GM12878 (cell line): ENCODE measurements at regions not wholly inside any gene's neighbourhood (a gene's known extent, or its start where the extent isn't known, plus 50 kb on each side); places are given as distances from the start of the nearest gene placed in this dataset.

Experiments used
- ATAC-seq: fragments of 200-7000 bp; cut with Tn5 transposase; 3 replicates; pipeline ENCODE4 v1.9.1; 2020; ENCODE audit warnings: mild to moderate bottlenecking, moderate library complexity
- BruUV-seq: library from RNA; stranded (reverse); fragments of 400-500 nt; replicated peaks from 2 replicates; lab custom pipeline; 2021; lab: Mats Ljungman, UMichigan
- CTCF ChIA-PET: fragments of 300-600 bp; sonication (Branson Sonifier 250); formaldehyde crosslinking; extraction: SDS; loops from one replicate; lab custom pipeline; 2021; ENCODE audit warnings: inconsistent platforms; lab: Yijun Ruan, JAX
- POLR2A ChIA-PET: fragments of 350-600 bp; formaldehyde crosslinking; extraction: SDS; loops from one replicate; lab custom pipeline; 2021; ENCODE audit warnings: inconsistent platforms; lab: Charles Lee
- RAD21 ChIA-PET: fragments of 300-600 bp; sonication (Branson Sonifier 250); formaldehyde crosslinking; loops from one replicate; lab custom pipeline; 2023; ENCODE audit warnings: antibody characterized with exemption; ENCODE audit not compliant: unreplicated experiment; lab: Charles Lee
- SMC1A ChIA-PET: fragments of 300-600 bp; sonication (Branson Sonifier 250); formaldehyde crosslinking; loops from one replicate; lab custom pipeline; 2023; ENCODE audit not compliant: unreplicated experiment, uncharacterized antibody; lab: Charles Lee
- DNase-seq: peaks from one replicate; pipeline ENCODE4 v3.0.0-alpha.2; 2011; ENCODE audit warnings: low read depth, low spot score
- FAIRE-seq: peaks from 3 replicates; lab custom pipeline; 2011; peaks lifted over from hg19 to GRCh38; lab: Jason Lieb, UNC
- H2AFZ ChIP-seq: 2 replicates; pipeline ENCODE4 v1.6.0; 2011; ENCODE audit warnings: low read depth, low read length, control low read depth; ENCODE audit not compliant: control insufficient read depth
- H3K27ac ChIP-seq: 2 replicates; pipeline ENCODE4 v1.5.1; 2011; ENCODE audit warnings: control low read depth; ENCODE audit not compliant: control insufficient read depth, insufficient read depth
- H3K27me3 ChIP-seq, 2 experiments: replicated peaks in 1 of 2; 2 replicates each; pipeline versions ENCODE4 v1.6.0 to v1.6.1; 2011; ENCODE audit warnings: low read length in 1 of 2; ENCODE audit not compliant: control insufficient read depth in 2 of 2, insufficient read depth in 2 of 2
- H3K36me3 ChIP-seq, 2 experiments: 2 replicates each; pipeline ENCODE4 v1.5.1; 2011; ENCODE audit warnings: low read length in 1 of 2; ENCODE audit not compliant: control insufficient read depth in 2 of 2, insufficient read depth in 2 of 2
- H3K4me1 ChIP-seq: 2 replicates; pipeline ENCODE4 v1.6.1; 2011; ENCODE audit warnings: mild to moderate bottlenecking, low read length, moderate library complexity, mixed read lengths; ENCODE audit not compliant: control insufficient read depth, insufficient read depth
- H3K4me2 ChIP-seq: 2 replicates; pipeline ENCODE4 v1.6.0; 2011; ENCODE audit warnings: control low read depth; ENCODE audit not compliant: control insufficient read depth, insufficient read depth
- H3K4me3 ChIP-seq: fragments of 200-600 bp; sonication (generic); 2 replicates; pipeline ENCODE4 v1.5.1; 2016
- H3K79me2 ChIP-seq: 2 replicates; pipeline ENCODE4 v1.6.0; 2011; ENCODE audit warnings: low read length; ENCODE audit not compliant: control insufficient read depth, insufficient read depth
- H3K9ac ChIP-seq: 2 replicates; pipeline ENCODE4 v1.8.0; 2011; ENCODE audit warnings: low read length, control low read depth, mixed read lengths; ENCODE audit not compliant: control insufficient read depth, insufficient read depth
- H3K9me3 ChIP-seq: replicated peaks from 3 replicates; pipeline ENCODE4 v1.5.1; 2011; ENCODE audit warnings: mild to moderate bottlenecking, low read length; ENCODE audit not compliant: control insufficient read depth, insufficient read depth
- H4K20me1 ChIP-seq: 2 replicates; pipeline ENCODE4 v1.6.0; 2011; ENCODE audit not compliant: control insufficient read depth, insufficient read depth
- BACH1 ChIP-seq: fragments of 450-650 bp; IDR thresholded peaks from 2 replicates; pipeline ENCODE4 v1.6.1; 2017; ENCODE audit warnings: mild to moderate bottlenecking, borderline replicate concordance
- GABPA ChIP-seq: IDR thresholded peaks from 2 replicates; pipeline ENCODE4 v1.6.1; 2014; ENCODE audit warnings: antibody characterized with exemption, low read depth, mild to moderate bottlenecking, inconsistent platforms
- LARP7 ChIP-seq: fragments of 450-650 bp; IDR thresholded peaks from 2 replicates; pipeline ENCODE4 v1.6.1; 2017; ENCODE audit warnings: mild to moderate bottlenecking
- NFIC ChIP-seq: IDR thresholded peaks from 2 replicates; pipeline ENCODE4 v1.6.1; 2012; ENCODE audit warnings: low read depth, mild to moderate bottlenecking, inconsistent platforms, low read length, moderate library complexity
- STAT3 ChIP-seq: IDR thresholded peaks from 2 replicates; pipeline ENCODE4 v1.6.1; 2011; ENCODE audit warnings: low read depth, low read length, improper control_type of control experiment
- in situ Hi-C: fragments of 300-500 bp; cut with MboI; formaldehyde crosslinking; loops from 9 replicates; pipeline ENCODE4 v1.14.3; 2018; ENCODE audit warnings: mixed read lengths
- intact Hi-C: fragments of 100-400 bp; cut with micrococcal nuclease; formaldehyde crosslinking; loops from one replicate; pipeline ENCODE4 v1.14.2; 2022; ENCODE audit not compliant: unreplicated experiment
- TF ChIP-seq, protein P1 (sequence below): fragments of 450-650 bp; IDR thresholded peaks from 2 replicates; pipeline ENCODE4 v1.6.1; 2017; ENCODE audit warnings: mild to moderate bottlenecking, moderate library complexity
- TF ChIP-seq, protein P2 (sequence below): IDR thresholded peaks from 2 replicates; pipeline ENCODE4 v1.6.1; 2012; ENCODE audit warnings: mild to moderate bottlenecking, low read depth, low read length
- TF ChIP-seq, protein P3 (sequence below): fragments of 450-650 bp; IDR thresholded peaks from 2 replicates; pipeline ENCODE4 v1.6.1; 2018; ENCODE audit warnings: mild to moderate bottlenecking, low read depth, moderate library complexity; ENCODE audit not compliant: partially characterized antibody
- TF ChIP-seq, protein P4 (sequence below): fragments of 450-650 bp; IDR thresholded peaks from 2 replicates; pipeline ENCODE4 v1.6.1; 2017; ENCODE audit warnings: borderline replicate concordance
- TF ChIP-seq, protein P5 (sequence below), 3 experiments: IDR thresholded peaks in 2 of 3; conservative IDR thresholded peaks in 1 of 3; 2 replicates each; pipeline ENCODE4 v1.5.1; 2011; ENCODE audit warnings: low read depth in 3 of 3, low read length in 3 of 3, mild to moderate bottlenecking in 3 of 3, control low read depth in 2 of 3, moderate library complexity in 2 of 3, inconsistent platforms in 1 of 3, mixed read lengths in 1 of 3; ENCODE audit not compliant: control insufficient read depth in 2 of 3, insufficient read depth in 1 of 3; ENCODE audit errors: extremely low read depth in 1 of 3

DNA sequence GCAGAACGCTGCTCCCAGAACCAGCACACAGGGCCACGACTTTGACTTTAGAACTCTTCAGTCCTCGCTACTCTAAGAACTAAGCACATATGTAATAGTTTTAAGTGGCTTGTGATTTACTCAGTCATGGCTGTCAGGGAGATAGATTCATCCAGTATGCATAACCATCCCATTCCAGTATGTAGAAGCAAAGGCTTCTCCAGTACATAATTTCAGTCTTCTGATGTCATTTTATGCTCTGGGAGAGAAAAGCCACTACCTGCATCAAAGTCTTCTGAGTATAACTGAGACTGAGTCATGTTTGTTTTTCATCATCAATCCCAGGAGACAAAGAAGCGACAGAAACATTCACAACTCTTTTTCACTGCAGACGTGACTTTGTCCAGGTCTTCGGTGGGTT lies 885.7 kb downstream of the PLA2G4A start (continued):
- TF ChIP-seq, protein P1, sequence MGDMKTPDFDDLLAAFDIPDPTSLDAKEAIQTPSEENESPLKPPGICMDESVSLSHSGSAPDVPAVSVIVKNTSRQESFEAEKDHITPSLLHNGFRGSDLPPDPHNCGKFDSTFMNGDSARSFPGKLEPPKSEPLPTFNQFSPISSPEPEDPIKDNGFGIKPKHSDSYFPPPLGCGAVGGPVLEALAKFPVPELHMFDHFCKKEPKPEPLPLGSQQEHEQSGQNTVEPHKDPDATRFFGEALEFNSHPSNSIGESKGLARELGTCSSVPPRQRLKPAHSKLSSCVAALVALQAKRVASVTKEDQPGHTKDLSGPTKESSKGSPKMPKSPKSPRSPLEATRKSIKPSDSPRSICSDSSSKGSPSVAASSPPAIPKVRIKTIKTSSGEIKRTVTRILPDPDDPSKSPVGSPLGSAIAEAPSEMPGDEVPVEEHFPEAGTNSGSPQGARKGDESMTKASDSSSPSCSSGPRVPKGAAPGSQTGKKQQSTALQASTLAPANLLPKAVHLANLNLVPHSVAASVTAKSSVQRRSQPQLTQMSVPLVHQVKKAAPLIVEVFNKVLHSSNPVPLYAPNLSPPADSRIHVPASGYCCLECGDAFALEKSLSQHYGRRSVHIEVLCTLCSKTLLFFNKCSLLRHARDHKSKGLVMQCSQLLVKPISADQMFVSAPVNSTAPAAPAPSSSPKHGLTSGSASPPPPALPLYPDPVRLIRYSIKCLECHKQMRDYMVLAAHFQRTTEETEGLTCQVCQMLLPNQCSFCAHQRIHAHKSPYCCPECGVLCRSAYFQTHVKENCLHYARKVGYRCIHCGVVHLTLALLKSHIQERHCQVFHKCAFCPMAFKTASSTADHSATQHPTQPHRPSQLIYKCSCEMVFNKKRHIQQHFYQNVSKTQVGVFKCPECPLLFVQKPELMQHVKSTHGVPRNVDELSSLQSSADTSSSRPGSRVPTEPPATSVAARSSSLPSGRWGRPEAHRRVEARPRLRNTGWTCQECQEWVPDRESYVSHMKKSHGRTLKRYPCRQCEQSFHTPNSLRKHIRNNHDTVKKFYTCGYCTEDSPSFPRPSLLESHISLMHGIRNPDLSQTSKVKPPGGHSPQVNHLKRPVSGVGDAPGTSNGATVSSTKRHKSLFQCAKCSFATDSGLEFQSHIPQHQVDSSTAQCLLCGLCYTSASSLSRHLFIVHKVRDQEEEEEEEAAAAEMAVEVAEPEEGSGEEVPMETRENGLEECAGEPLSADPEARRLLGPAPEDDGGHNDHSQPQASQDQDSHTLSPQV: no peak
- TF ChIP-seq BACH1 (no peak), GABPA (no peak), LARP7 (no peak), NFIC (no peak)
- TF ChIP-seq, protein P2, sequence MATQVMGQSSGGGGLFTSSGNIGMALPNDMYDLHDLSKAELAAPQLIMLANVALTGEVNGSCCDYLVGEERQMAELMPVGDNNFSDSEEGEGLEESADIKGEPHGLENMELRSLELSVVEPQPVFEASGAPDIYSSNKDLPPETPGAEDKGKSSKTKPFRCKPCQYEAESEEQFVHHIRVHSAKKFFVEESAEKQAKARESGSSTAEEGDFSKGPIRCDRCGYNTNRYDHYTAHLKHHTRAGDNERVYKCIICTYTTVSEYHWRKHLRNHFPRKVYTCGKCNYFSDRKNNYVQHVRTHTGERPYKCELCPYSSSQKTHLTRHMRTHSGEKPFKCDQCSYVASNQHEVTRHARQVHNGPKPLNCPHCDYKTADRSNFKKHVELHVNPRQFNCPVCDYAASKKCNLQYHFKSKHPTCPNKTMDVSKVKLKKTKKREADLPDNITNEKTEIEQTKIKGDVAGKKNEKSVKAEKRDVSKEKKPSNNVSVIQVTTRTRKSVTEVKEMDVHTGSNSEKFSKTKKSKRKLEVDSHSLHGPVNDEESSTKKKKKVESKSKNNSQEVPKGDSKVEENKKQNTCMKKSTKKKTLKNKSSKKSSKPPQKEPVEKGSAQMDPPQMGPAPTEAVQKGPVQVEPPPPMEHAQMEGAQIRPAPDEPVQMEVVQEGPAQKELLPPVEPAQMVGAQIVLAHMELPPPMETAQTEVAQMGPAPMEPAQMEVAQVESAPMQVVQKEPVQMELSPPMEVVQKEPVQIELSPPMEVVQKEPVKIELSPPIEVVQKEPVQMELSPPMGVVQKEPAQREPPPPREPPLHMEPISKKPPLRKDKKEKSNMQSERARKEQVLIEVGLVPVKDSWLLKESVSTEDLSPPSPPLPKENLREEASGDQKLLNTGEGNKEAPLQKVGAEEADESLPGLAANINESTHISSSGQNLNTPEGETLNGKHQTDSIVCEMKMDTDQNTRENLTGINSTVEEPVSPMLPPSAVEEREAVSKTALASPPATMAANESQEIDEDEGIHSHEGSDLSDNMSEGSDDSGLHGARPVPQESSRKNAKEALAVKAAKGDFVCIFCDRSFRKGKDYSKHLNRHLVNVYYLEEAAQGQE: no peak

DNA sequence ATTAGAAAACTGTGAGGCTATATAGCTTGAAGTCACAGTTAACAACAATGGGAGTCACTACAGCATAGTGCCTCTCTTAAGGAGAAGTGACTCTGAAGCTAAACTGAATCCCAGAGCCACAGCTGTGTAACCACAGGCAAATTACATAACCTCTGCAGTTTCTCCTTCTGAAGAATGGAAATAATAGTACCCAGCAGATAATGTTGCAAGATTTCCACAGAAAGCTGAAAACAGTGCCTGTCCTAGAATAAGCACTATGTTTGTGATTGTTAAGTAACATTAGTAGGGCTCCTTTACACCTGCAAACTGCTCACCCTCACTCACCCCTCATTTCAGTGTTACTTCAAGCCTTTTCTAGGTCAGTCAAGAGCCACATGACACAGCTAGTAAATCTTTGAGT lies 886.7 kb downstream of the PLA2G4A start:
- FAIRE-seq: no peak
- POLR2A ChIA-PET: no interaction called here
- Histone ChIP-seq H3K4me1 (no peaks in the 10 kb centered on the region), H3K4me3 (no peak overlapping the region), H3K9ac (no peak overlapping the region), H3K4me2 (no peak overlapping the region), H3K27ac (no peak overlapping the region), H2AFZ (no peak overlapping the region), H4K20me1 (no peaks in the 10 kb centered on the region), H3K9me3 (no peaks in the 10 kb centered on the region), H3K79me2 (no peaks in the 10 kb centered on the region), H3K27me3 (no peaks in the 10 kb centered on the region), H3K36me3 (no peaks in the 10 kb centered on the region)
- no TSS peak for BruUV-seq
- SMC1A ChIA-PET: no interaction called here
- CTCF ChIA-PET: no interaction called here
- in situ Hi-C loops (no loop called here), intact Hi-C loops (no loop called here)
- no peak for ATAC-seq
- RAD21 ChIA-PET: no interaction called here
- DNase-seq: no peak
- TF ChIP-seq, protein P3, sequence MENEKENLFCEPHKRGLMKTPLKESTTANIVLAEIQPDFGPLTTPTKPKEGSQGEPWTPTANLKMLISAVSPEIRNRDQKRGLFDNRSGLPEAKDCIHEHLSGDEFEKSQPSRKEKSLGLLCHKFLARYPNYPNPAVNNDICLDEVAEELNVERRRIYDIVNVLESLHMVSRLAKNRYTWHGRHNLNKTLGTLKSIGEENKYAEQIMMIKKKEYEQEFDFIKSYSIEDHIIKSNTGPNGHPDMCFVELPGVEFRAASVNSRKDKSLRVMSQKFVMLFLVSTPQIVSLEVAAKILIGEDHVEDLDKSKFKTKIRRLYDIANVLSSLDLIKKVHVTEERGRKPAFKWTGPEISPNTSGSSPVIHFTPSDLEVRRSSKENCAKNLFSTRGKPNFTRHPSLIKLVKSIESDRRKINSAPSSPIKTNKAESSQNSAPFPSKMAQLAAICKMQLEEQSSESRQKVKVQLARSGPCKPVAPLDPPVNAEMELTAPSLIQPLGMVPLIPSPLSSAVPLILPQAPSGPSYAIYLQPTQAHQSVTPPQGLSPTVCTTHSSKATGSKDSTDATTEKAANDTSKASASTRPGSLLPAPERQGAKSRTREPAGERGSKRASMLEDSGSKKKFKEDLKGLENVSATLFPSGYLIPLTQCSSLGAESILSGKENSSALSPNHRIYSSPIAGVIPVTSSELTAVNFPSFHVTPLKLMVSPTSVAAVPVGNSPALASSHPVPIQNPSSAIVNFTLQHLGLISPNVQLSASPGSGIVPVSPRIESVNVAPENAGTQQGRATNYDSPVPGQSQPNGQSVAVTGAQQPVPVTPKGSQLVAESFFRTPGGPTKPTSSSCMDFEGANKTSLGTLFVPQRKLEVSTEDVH: no peak
- TF ChIP-seq, protein P4, sequence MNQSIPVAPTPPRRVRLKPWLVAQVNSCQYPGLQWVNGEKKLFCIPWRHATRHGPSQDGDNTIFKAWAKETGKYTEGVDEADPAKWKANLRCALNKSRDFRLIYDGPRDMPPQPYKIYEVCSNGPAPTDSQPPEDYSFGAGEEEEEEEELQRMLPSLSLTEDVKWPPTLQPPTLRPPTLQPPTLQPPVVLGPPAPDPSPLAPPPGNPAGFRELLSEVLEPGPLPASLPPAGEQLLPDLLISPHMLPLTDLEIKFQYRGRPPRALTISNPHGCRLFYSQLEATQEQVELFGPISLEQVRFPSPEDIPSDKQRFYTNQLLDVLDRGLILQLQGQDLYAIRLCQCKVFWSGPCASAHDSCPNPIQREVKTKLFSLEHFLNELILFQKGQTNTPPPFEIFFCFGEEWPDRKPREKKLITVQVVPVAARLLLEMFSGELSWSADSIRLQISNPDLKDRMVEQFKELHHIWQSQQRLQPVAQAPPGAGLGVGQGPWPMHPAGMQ: no peak
- TF ChIP-seq, protein P5, sequence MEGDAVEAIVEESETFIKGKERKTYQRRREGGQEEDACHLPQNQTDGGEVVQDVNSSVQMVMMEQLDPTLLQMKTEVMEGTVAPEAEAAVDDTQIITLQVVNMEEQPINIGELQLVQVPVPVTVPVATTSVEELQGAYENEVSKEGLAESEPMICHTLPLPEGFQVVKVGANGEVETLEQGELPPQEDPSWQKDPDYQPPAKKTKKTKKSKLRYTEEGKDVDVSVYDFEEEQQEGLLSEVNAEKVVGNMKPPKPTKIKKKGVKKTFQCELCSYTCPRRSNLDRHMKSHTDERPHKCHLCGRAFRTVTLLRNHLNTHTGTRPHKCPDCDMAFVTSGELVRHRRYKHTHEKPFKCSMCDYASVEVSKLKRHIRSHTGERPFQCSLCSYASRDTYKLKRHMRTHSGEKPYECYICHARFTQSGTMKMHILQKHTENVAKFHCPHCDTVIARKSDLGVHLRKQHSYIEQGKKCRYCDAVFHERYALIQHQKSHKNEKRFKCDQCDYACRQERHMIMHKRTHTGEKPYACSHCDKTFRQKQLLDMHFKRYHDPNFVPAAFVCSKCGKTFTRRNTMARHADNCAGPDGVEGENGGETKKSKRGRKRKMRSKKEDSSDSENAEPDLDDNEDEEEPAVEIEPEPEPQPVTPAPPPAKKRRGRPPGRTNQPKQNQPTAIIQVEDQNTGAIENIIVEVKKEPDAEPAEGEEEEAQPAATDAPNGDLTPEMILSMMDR (IDR thresholded peaks at IDR 0.05 in 2 of 3, conservative IDR thresholded peaks at IDR 0.05 in 1 of 3; ENCODE audit: control insufficient read depth in 2 of 3, extremely low read depth in 1 of 3, insufficient read depth in 1 of 3, low read depth in 3 of 3, low read length in 3 of 3): no peak
- no peak for TF ChIP-seq STAT3
